ENCODE measurements at regions not wholly inside any gene's neighbourhood (a gene's known extent, or its start where the extent isn't known, plus 50 kb on each side); places are given as distances from the start of the nearest gene placed in this dataset.

DNA sequence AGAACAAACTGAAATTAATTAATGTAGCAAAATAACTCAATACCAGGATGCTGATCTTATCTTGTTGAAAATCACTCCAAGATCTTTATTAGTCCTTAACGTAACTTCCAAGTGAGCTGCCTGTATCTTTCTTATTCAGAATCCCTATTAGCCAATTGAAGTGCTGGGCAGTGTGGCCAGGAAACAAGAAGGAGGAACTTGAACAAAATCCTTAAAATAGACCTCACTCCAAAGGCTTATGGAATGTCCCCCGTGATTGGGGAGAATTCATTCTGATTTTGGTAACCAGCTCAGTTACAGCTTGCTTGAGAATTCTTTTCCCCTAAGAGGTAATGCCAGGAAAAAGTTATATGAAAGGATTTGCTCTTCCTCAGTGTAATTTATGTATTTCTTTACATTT lies 171.0 kb downstream of the DEPDC1B start:
- DNase-seq (no peak), ATAC-seq (no peak)
- H3K27me3 ChIP-seq = no peaks in the 10 kb centered on the region
- no peaks in the 10 kb centered on the region for H3K9me3 ChIP-seq
- H3K36me3 ChIP-seq = no peaks in the 10 kb centered on the region
- no peak overlapping the region for H3K4me3 ChIP-seq
- intact Hi-C loops (cut with DNase I) = no loop called here
- H3K27ac ChIP-seq = no peak overlapping the region
- H3K4me1 ChIP-seq = no peaks in the 10 kb centered on the region
- TF ChIP-seq, protein P1, sequence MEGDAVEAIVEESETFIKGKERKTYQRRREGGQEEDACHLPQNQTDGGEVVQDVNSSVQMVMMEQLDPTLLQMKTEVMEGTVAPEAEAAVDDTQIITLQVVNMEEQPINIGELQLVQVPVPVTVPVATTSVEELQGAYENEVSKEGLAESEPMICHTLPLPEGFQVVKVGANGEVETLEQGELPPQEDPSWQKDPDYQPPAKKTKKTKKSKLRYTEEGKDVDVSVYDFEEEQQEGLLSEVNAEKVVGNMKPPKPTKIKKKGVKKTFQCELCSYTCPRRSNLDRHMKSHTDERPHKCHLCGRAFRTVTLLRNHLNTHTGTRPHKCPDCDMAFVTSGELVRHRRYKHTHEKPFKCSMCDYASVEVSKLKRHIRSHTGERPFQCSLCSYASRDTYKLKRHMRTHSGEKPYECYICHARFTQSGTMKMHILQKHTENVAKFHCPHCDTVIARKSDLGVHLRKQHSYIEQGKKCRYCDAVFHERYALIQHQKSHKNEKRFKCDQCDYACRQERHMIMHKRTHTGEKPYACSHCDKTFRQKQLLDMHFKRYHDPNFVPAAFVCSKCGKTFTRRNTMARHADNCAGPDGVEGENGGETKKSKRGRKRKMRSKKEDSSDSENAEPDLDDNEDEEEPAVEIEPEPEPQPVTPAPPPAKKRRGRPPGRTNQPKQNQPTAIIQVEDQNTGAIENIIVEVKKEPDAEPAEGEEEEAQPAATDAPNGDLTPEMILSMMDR (IDR thresholded peaks at IDR 0.05) = no peak

GRCh38 chr5:60527072-60527471 lies 172.9 kb downstream of the DEPDC1B start:
- DNase-seq = no peak
- Histone ChIP-seq H3K4me3 (no peak overlapping the region), H3K9me3 (no peaks in the 10 kb centered on the region), H3K36me3 (no peaks in the 10 kb centered on the region), H3K4me1 (no peaks in the 10 kb centered on the region), H3K27ac (no peak overlapping the region), H3K27me3 (no peaks in the 10 kb centered on the region)
- TF ChIP-seq, protein P1 (IDR thresholded peaks at IDR 0.05) = no peak
- intact Hi-C loops (cut with DNase I) = no loop called here
- no peak for ATAC-seq

DNA sequence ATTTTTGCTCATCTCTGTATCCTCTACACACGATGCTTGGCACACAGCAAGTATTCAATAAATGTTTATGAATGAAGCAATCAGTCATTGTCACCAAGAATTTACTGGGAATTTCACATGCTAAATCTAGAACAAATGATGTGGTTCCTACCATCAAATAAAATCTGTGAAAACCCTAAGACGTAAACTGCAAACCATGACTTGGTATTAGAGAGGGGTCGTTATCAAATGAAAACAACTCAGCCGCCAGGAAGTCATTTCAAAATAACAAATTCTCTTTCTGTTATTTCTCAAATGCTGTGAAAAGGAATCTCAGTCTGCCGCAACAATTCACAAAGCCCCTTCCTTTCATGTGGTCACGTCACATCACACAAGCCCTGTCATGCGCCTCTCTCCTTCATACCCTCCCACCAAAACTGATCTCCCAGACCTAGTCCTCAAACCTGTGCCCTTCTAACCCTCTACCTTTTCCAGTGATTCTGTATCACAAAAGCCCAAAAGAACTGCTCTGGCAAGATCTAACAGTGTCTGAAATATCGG lies 173.6 kb downstream of the DEPDC1B start:
- no peak for DNase-seq
- TF ChIP-seq, protein P1 (IDR thresholded peaks at IDR 0.05) = no peak
- H3K36me3 ChIP-seq = no peaks in the 10 kb centered on the region
- no peaks in the 10 kb centered on the region for H3K9me3 ChIP-seq
- ATAC-seq = no peak
- intact Hi-C loops (cut with DNase I) = no loop called here
- no peaks in the 10 kb centered on the region for H3K4me1 ChIP-seq
- no peaks in the 10 kb centered on the region for H3K27me3 ChIP-seq
- H3K27ac ChIP-seq = no peak overlapping the region
- no peak overlapping the region for H3K4me3 ChIP-seq

DNA sequence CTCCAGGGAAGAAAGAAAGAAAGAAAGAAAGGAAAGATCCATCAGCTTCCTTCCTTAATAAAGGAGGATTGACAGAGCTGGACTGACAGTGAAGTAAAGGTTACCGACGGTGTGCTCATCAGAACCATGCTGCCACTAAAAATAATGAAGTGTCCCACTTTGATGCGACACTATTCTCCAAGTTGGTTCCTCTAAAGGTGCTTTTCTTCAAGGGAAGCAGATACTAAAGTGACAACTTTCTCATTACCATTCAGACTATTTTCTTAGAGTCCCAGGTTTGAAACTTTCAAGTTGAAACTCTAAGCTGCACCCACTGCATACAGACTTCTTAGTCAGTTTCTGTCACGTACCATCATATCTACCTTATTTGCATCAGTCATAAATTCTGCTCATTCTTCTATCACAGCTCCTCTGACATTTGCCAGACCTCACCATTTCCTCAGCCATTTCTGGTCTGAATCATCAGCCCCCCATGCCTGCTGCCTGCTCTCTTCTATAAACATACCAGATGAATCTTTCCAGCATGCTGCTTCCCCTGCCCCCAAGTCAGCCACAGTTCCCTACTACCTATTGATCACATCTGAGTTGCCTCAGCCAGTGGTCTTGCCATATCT lies 177.6 kb downstream of the DEPDC1B start:
- intact Hi-C loops (cut with DNase I) = no loop called here
- no peaks in the 10 kb centered on the region for H3K9me3 ChIP-seq
- TF ChIP-seq, protein P1 (IDR thresholded peaks at IDR 0.05) = no peak
- no peaks in the 10 kb centered on the region for H3K36me3 ChIP-seq
- H3K4me3 ChIP-seq = no peak overlapping the region
- ATAC-seq = no peak
- H3K27me3 ChIP-seq = no peaks in the 10 kb centered on the region
- H3K4me1 ChIP-seq = no peaks in the 10 kb centered on the region
- no peak for DNase-seq
- no peak overlapping the region for H3K27ac ChIP-seq

DNA sequence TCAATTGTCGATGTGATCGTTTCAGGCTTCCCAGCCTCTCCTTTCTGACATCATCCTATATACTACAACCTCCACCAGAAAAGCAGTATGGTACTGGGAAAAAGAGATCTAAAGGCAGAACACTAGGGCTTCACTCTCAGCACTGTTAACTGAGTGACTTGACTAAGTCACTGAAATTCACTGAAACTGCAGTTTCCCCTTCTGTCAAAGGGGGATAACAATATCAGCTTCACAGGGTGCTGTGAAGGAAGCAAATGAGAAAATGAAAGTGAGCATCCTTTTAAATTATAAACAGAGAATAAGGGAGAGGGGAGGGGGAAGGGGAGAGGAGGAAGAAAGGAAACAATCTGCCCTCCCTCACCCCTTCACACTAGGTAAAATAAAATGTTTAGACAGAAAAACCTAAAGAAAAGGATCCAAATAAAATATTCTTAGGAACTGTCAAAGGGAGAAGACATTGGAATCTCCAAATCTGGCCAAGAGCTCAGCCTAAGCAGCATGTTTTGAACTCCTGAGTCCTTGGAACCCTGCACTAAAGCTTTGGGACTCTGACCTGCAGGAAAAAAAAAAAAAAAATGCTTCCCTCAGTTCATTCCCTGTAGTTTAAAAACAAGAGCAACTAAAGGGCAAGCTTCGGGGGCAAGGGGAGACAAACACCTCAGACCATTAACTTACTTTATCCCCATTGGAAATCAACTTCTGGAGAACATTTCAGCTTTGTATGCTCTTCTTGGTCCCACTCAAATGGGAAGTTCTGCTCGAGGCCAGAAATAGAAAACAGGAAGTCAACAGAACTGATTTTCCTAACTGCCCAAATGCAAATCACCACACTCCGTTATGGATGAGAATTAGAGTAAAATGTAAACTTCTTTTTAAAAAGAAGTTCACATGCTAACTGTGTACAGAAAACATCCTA lies 178.3 kb downstream of the DEPDC1B start:
- ATAC-seq = no peak
- TF ChIP-seq, protein P1 (IDR thresholded peaks at IDR 0.05) = no peak
- Histone ChIP-seq H3K27ac (no peak overlapping the region), H3K4me1 (no peaks in the 10 kb centered on the region), H3K36me3 (no peaks in the 10 kb centered on the region), H3K4me3 (no peak overlapping the region), H3K9me3 (no peaks in the 10 kb centered on the region), H3K27me3 (no peaks in the 10 kb centered on the region)
- intact Hi-C loops (cut with DNase I) = no loop called here
- no peak for DNase-seq

Data from left lung (tissue), 4 donors.